Stomach (tissue), 4 donors: ENCODE measurements at regions not wholly inside any gene's neighbourhood (a gene's known extent, or its start where the extent isn't known, plus 50 kb on each side); places are given as distances from the start of the nearest gene placed in this dataset.

Experiments used
- CTCF ChIP-seq, 7 experiments: fragments of 450-650 bp in 4 of 7; fragments of 200-600 bp in 3 of 7; sonication (generic) in 3 of 7; IDR thresholded peaks; one replicate each; pipeline ENCODE4 v1.5.1; 2016 to 2019; ENCODE audit warnings: antibody characterized with exemption in 7 of 7, control low read depth in 2 of 7, mild to moderate bottlenecking in 1 of 7
- EP300 ChIP-seq: sonication (generic); formaldehyde crosslinking; IDR thresholded peaks from one replicate; pipeline ENCODE4 v1.6.1; 2017; ENCODE audit warnings: antibody characterized with exemption
- POLR2AphosphoS5 ChIP-seq, 3 donors: sonication (generic); formaldehyde crosslinking; IDR thresholded peaks; one replicate each; pipeline ENCODE4 v1.6.1; 2016; ENCODE audit warnings: antibody characterized with exemption in 3 of 3

GRCh38 chr4:124288706-124289486 lies 423.6 kb downstream of the ANKRD50 start:
- TF ChIP-seq CTCF (IDR thresholded peaks at IDR 0.05) (no peak), EP300 (no peak), POLR2AphosphoS5 (IDR thresholded peaks at IDR 0.05) (no peak)
